HEK293T (cell line): ENCODE measurements at regions not wholly inside any gene's neighbourhood (a gene's known extent, or its start where the extent isn't known, plus 50 kb on each side); places are given as distances from the start of the nearest gene placed in this dataset.

Experiments used
- SP1 ChIP-seq: fragments of 450-650 bp; IDR thresholded peaks from 2 replicates; pipeline ENCODE4 v1.6.1; 2017
- SUZ12 ChIP-seq: fragments of 450-650 bp; IDR thresholded peaks from 2 replicates; pipeline ENCODE4 v1.6.1; 2016; ENCODE audit warnings: mild to moderate bottlenecking

DNA sequence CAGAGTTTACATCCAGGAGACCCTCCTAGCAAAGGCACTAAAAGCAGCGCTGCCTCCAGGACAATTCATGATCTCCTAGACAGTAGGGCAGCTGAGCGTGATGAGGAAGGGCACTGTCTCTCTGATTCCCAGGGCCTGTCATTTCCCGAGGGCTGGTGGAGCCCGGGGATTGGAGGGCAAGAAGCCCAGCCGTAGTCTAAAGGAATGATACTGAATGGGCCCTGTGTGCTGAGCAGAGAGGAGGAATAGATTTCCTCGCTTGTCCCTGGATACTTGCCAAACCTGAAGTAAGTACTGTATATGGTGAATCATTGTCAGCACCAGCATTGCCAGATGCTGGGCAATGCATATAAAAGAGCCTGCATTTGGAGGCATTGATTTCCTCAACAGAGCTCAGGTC is 88.0 kb upstream of the SLITRK2 start:
- no peak for TF ChIP-seq SP1
- no peak for TF ChIP-seq SUZ12
